ENCODE measurements at regions not wholly inside any gene's neighbourhood (a gene's known extent, or its start where the extent isn't known, plus 50 kb on each side); places are given as distances from the start of the nearest gene placed in this dataset.

DNA sequence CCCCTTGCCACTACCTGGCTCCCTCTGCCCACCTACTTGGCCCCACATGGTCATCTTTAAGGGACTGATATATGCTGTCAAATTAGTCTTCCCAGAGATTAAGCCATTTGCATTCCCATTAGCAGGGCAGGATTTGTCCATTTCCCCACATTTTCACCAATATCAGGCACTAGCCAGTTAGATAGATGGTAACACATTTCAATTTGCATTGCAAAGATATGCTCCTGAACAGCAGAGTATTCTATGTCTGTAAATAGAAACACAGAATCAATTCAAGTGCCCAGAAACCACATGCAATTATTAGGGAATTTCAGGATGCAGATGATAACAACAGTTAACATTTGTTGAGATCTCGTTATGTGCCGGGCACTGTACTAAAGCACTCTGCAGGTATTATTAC is 92.6 kb upstream of the IL12B start:
- TF ChIP-seq, protein P1, sequence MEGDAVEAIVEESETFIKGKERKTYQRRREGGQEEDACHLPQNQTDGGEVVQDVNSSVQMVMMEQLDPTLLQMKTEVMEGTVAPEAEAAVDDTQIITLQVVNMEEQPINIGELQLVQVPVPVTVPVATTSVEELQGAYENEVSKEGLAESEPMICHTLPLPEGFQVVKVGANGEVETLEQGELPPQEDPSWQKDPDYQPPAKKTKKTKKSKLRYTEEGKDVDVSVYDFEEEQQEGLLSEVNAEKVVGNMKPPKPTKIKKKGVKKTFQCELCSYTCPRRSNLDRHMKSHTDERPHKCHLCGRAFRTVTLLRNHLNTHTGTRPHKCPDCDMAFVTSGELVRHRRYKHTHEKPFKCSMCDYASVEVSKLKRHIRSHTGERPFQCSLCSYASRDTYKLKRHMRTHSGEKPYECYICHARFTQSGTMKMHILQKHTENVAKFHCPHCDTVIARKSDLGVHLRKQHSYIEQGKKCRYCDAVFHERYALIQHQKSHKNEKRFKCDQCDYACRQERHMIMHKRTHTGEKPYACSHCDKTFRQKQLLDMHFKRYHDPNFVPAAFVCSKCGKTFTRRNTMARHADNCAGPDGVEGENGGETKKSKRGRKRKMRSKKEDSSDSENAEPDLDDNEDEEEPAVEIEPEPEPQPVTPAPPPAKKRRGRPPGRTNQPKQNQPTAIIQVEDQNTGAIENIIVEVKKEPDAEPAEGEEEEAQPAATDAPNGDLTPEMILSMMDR (IDR thresholded peaks at IDR 0.05; ENCODE audit: extremely low read depth in 1 of 2, insufficient read depth in 1 of 2, low read depth in 1 of 2, low read length in 2 of 2): no peak
- TF ChIP-seq MYC (IDR thresholded peaks at IDR 0.05; ENCODE audit: low read depth, low read length) (no peak), POLR2AphosphoS5 (IDR thresholded peaks at IDR 0.05; ENCODE audit: insufficient read depth, low read depth, low read length) (no peak), POLR2A (IDR thresholded peaks at IDR 0.05; ENCODE audit: low read depth, low read length) (no peak), EZH2 (IDR thresholded peaks at IDR 0.05; ENCODE audit: borderline replicate concordance, low read depth, low read length, severe bottlenecking) (no peak)
- TF ChIP-seq, protein P2, sequence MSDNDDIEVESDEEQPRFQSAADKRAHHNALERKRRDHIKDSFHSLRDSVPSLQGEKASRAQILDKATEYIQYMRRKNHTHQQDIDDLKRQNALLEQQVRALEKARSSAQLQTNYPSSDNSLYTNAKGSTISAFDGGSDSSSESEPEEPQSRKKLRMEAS (IDR thresholded peaks at IDR 0.05; ENCODE audit: insufficient read depth, insufficient read length): no peak
